Activated T-cell treated with anti-CD3 and anti-CD28 coated beads for 1 hour (primary cell): ENCODE measurements at regions not wholly inside any gene's neighbourhood (a gene's known extent, or its start where the extent isn't known, plus 50 kb on each side); places are given as distances from the start of the nearest gene placed in this dataset.
"Not testable (repeated sequence)": the region's sequence is repeated elsewhere in the genome, so short reads cannot be mapped to it uniquely, and the experiment has no call there.

Experiments used
- DNase-seq: peaks from one replicate; pipeline ENCODE4 v3.0.0-alpha.2; 2020; ENCODE audit warnings: low read depth

DNA sequence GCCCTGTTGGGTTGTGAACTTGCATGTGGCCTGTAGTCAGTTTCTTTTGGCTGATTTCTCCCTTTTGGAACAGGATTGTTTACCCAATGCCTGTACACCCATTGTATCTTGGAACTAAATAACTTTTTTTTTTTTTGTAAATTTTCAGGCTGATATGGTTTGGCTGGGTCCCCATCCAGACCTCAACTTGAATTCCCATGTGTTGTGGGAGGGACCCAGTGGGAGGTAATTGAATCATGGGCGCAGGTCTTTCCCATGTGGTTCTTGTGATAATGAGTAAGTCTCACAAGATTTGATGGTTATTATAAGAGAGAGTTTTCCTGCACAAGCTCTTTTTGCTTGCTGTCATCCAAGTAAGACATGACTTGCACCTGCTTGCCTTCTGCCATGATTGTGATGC lies 253.8 kb upstream of the GBE1 start:
- DNase-seq = no peak

DNA sequence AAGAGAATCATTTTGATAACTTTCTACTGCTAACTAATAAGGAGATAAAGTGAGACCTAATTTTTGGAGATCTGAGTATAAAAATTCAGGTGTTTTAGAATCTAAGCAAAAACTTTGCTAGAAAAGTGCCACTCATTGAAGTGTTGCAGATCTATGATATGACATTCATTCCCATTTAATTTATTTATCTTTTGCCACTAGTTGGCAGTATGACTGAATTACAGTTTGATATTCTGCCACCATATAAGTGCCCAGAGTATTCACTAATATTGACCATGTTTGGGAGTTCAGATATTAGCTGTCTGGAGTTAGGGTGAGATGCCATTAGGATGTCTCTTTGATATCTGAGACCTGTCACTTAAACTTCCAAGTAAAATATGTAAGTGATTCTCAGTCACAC lies 251.3 kb upstream of the GBE1 start:
- no peak for DNase-seq

DNA sequence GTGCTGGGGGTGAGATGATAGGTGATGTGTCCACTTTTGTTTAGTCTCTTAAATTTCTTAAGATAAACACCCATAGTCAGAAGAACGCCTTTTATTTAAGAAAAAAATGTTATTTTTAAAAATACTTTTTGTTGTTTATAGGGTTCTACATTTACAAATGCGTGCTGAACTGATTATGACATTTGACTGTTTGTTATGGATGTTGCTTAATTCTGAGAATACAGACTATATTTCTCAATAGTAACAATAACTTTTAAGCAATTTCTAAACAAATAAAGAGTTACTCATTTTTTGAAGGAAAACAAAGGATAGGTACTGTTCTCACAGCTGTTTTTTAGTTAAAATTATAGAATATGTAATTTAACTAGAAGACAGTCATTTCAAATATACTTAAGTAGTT lies 249.9 kb upstream of the GBE1 start:
- DNase-seq = no peak

DNA sequence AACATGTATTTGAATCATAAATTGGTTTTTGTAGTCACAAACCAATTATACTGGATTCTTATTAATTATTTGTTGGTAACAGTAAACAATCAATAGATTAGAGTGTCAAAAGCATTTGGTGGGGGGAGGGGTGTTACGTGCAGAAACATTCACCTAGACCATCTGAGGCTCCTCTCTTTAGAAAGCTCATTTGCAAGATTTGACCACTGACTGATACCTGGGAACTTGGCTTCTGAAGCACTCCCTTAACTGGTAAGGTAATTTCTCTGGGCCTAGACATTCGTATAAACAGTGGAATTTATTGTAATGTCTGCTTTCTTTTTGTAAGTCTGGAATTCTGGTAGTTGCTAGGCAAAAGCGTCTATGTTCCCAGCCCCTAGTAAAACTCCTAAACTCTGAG lies 243.8 kb upstream of the GBE1 start:
- DNase-seq = no peak

DNA sequence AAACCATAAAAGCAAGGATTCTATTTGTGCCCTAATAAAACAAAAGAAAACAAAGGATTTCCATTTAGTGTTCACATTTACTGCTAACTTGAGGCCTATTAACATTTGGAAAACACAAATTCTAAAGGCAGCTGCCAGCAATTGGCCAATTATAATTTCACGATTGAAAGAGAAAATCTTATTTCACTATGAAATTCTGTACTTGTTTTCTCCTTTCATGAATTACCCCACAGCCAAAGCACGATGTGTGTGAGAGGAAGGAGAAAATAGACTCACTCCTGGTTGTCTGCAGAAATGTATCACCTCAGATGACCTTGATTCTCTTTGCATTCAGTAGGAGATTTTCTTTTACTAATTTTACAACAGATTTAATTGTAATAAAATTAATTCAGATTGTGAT lies 242.8 kb upstream of the GBE1 start:
- no peak for DNase-seq

DNA sequence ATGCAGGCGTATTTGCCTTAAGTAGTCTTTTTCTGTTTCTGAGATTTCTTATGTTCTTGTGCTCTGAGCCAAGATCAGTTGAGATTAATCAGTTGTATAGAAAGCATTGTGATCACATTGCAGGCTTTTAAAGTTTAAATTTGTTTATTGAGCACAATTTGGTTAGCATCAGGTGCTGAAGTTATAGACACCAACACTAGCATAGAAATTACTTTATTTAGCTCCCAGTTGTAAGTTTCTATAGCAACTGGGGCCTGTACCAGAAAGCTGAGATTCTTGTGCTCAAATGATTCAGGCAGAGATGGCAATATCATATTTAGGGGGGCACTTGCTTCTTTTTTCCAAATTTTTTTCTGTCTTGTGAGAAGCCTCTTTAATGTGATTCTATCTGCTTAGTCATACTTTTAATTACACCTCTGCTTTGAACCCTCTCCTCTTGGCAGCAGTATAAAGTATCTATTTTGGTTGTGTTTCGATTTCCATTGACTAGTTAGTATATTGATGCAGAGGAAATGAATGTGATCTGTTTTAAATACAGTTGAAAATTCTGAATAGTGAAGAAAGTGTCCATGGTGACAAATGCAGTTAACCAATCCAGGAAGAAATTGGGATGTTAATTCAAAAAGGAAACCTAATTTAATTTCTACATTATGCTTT lies 241.7 kb upstream of the GBE1 start:
- no peak for DNase-seq

DNA sequence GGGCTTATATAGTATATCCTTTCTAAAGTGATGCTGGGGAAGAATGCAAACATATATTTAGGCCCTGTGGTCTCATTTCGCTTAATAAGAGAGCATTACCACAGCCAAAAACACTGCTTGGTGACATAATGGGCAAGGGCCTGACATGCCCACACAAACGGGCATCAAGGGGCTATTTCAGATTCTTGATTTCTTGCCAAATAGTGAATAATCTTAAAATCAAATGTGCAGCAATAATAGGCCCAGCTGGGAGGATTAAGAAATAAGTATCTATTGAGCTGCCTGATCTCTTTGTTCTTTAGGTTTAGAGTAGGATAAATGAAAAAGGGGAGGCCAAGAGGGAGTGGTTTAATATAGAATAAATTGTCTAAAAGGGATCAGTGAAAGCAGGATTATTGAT lies 241.0 kb upstream of the GBE1 start:
- DNase-seq = no peak

DNA sequence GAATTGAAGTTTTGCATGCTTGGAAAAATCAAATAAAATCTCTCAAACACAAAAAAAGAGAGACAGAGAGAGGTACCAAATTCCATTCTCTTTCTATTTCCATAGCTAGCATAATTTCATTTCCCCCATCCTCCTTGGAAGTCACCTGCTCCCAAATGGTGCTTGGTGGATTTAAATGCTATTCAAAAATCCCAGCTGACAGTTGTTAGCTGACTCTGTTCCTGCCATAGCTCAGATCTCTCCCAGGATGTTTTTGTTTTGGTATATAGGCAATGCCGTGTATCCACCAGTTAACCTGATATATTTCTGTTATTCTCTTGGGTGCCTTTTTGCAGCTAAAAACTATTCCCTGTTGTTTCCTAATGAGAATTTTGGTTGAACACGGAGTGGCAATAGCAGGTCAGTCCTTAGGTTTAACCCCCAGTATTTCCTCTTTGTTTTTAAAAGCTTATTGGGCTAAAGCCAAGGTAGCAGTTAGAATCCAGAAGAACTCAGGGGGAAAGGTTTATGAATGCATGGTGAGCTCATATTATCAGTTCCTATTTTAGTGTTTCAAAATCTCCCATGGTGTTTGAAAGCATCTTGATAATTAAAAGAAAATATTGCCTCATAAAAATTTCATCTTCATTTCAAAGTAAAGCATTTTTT lies 240.0 kb upstream of the GBE1 start:
- no peak for DNase-seq

DNA sequence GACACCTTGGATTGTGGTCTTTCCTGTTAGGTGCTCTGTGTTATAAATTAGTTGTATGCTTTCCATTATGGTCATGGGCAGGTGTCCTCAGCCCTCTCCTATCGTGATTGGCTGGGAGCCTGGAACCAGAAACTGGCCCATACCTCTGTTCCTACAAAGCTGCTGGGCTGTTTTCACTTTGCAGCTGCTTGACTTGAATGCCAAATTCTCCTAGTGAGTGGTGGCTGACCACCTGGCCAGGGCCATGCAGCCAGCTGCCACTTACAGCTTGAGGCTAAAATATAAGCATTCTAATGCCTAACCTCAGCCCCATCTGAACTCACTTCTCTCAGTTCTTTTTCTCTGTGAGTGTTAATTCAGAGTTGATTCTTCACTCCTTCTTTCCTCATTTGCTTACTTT lies 239.3 kb upstream of the GBE1 start:
- no peak for DNase-seq

DNA sequence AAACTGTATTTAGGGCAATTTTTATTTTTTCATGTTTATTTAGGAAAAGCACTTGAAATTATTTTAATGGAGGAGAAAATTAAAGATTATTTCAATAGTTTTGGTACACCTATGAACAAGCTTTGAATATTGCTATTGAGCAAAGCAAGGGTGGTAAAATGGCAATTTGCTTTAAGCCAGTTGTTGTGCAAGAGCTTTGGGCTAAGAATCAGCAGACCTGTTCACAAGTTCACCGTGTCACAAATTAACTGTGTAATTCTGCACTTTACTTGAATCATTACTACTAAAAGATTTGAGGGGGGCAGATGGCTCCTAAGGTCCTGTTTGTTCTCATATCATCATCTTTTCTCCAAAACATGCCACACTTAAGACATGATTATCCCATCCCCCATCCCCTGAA lies 238.9 kb upstream of the GBE1 start:
- no peak for DNase-seq

DNA sequence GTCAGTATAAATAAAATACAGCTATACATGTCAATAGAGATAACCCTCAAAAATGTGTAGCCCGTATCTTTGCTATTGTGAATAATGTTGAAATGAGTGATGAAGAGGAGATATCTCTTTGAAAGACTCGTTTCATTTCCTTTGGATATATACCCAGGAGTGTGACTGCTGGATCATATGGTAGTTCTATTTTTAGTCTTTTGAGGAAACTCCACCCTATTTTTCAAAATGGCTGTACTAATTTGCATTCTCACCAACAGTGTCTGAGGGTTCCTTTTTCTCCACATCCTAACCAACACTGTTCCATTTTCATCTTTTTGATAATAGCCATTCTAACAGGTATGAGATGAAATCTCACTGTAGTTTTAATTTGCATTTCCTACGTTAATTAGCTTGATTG lies 237.5 kb upstream of the GBE1 start:
- no peak for DNase-seq

DNA sequence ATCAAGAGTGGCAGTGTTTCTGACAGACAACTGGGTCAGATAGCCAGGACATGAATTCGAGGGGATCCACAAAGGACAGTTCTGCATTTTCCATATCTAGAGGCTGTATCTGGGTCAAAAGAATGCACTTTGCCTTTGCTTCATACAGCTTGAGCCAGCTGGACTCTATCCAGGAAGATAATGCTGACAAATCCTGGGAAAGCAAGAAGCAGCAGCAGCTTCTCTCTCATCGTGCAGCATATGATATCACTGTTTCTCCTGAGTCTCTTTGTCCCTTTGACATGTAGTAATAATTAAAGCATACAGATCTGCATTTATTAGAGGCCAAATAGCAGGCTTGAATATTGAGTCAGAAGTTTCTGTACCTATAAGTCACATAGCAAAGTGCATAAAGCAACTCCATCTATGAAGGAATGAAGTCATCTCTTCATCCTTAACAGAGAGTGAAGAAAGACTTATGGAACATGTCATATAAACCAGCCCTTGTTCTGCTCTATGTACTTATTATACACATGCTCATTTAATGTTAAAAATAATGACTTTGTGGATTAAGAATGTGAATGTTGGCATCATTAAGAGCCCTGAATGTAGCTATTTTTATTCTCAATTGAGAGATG lies 236.8 kb upstream of the GBE1 start:
- DNase-seq = no peak

DNA sequence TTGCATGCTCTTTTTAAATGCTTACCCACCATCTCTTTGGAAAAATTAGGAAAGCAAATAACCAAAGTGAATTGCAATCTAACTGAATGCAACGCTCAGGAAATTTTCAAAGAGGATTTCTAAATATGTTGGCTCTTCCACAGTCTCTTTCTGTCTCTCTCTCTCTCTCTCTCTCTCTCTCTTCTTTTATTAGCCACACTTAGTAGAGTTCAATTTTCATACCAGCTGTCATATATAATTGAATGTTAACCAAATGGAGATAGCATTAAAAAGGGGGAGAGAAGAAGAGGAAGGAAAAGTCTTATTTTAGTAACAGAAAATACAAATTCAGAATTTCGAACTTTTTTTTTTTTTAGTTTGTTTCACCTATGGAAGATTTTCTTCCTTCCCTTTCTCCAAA lies 235.9 kb upstream of the GBE1 start:
- no peak for DNase-seq

DNA sequence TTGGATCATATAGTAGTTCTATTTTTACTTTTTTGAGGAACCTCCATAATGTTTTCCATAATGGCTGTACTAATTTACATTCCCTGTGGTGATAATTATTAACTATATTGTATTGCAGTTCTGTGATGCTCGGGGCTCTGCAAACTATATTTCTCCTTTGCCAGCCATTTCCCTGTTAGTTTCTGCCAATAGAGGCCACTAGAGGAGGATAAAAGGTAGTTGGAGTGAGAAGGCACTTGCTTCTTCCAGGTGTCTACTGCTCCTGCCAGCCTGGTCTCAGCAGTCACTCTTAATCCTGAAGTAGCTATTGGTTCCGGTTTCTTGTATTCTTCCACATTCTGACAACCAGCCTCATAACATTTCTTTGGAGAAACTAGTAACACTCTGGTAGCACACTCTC lies 233.9 kb upstream of the GBE1 start:
- DNase-seq = no peak

DNA sequence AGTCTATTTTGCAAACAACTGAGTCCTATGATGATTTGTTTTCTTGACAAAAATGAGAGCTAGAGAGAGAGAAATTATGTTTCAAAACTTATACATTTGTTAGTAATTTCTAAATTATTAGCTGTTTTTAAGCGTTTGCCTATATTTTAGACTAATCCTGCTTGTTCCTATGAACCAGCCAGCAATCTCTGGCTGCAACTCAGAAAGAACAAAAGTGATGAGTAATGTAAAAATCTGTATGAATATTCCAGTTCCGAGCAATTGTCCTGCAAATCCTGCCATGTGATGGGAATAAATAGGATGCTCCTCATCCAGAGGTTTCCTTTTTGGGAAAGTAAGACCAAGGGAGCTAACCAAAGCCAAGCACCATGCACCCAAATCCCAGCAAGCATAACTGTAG lies 228.3 kb upstream of the GBE1 start:
- DNase-seq = no peak

DNA sequence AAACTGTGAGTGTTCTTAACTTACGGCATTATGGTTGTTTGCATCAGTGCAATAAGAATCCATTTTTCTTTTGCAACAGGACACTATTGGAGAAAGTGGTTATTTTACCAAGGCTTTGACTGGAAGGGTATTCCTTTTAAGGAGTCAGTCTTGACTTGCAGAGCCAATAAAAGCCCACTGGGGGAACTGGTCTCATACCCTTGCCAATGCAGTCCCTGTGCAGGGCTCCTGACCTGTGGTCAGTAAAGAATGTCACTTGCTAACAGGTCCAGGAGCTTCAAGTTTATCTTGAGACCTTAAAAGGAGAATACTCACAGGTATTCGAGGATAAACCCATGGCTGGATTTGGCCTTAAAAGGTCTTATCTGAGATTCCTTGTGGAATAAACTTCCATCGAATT lies 227.8 kb upstream of the GBE1 start:
- DNase-seq = no peak

DNA sequence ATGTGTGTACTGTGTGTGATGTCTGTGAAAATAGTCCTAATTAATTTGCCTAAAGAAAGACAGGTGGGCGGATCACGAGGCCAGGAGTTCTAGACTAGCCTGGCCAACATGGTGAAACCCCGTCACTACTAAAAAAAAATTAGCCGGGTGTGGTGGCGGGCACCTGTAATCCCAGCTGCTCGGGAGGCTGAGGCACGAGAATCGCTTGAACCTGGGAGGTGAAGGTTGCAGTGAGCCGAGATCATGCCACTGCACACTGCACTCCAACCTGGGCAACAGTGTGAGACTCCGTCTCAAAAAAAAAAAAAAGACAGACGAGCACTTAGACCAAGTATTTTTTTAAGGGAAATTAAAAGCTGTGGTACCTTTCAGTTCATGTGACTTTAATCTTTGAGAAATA lies 226.0 kb upstream of the GBE1 start:
- DNase-seq = not testable (repeated sequence)

DNA sequence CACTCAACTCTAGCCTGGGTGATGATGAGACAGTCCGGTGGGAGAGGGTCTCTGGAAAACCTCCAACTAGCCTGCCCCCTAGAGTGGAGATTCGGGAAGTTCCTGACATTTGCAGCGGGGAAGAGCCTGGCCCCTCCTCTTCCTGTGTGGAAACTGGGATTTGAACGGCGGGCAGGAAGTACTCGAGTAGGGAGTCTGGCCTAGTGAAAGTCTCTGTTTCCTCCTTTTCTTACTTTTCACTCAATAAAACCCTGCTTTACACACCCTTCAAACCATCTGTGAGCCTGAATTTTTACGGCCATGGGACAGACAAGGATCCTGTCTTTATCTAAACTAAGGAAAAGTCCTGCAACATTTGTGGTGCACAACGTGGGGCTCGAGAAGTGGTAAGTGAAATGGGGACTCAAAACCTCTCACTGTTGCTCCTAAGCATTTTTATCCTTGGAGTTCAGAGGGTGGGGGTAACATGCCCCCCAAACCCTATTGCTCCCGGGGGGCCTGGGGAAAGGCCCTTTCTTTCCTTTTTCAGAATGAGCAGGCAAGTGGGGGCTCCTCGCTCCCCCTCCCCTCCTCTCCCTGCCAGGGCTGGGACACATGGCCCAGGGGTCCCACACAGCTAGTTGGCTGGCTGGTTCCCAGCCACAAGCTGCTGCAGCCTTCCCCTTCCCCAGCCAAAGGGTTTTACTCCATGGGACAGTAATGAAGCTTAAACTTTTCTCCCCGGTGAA lies 224.7 kb upstream of the GBE1 start:
- no peak for DNase-seq

DNA sequence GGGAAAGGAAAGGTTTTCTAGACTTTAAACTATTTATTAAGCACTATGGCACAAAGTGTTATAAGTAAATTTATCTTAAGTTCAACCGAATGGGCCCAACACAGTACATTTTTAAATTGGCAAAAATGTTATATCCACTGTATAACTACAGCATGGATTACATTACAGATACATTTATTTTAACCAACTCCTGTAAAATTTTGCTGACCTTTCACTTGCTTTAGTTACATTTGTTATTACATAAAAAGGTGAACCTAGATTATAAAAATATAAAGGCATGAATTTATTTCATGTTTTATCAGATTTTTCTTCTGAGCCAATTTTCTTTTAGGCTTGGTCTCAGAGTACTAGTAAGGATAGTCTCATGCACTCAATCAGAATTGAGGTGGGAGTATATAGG lies 221.9 kb upstream of the GBE1 start:
- DNase-seq = no peak

DNA sequence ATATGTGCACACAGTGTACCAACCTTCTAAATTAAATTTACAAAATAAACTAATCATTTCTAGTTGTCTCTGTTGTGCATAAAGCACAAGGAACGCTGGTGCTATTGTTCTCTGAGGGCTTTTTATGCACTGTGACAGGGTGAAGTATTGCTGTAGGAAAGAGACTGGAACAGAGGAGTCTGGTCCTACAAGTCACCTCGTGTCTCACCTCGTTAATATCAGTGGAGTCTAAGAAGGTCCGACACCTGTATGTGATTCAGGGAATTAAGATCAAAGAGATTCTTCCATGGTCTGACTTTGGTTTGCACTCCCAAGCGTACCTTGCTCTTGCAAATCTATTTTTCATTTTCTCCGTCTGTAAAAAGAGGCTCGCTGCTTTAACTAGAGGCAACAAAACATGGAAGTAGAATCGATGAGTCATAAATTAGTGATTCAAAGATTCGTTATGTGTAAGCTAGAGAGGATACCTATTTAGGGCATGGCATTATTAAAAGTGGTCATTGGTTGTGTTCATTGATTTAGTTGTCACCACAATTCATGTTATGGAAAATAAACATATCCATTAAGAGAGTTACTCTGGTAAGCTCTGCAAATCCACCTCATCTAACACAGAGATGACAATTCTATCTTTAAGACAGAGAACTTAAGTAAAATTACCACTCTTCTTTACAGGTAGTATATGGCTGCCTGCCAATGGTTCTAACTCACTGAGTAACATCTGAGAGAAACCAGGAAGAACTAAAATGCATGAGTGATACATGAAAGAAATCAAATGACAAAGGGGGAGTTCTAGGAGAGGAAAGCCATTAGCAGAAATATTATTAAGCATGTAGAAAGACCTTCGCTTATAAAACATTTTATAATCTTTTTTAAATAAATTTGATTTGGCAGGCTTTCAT lies 219.4 kb upstream of the GBE1 start:
- no peak for DNase-seq

DNA sequence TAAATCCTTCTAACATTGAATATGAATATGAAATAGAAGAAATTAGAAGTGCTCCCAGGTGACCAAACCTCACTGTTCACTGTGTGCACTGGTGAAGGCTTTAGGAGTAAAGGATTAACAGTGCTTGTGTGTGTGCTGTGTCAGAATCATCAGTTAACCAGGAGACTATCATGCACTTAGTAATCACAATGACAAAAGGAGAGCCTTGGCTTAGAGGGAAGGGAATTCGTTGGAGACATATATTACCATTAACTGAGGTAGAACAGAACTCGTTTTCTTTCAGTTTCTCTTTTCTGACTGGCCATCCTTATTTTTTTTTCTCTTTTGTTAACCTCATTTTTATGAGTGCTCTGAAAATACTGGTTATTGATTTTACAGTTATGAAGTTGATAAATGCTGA lies 213.3 kb upstream of the GBE1 start:
- DNase-seq = no peak

DNA sequence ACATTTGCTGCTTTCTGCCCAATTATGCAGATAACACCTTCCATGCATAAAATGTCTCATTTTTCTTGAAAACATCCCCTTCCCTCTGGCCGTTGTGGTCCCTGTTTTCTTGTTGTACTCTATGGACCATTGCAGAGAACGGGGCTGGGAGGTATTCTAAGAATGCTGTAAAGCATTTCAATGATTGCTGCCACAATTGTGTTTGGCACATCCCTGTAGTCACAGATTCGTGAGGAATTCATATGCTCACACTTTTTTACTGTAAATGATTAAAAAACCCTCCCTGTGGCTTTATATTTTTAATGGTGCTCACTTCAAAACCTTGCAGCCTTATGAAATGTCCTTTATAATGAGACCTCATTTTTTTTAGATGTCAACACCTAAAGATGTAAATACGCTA lies 207.2 kb upstream of the GBE1 start:
- DNase-seq = no peak
